Stimulated activated CD8-positive, alpha-beta memory T cell treated with anti-CD3 and anti-CD28 coated beads, Interleukin-4, amount 100 ng/mL, for 4 hours (primary cell): ENCODE measurements at regions not wholly inside any gene's neighbourhood (a gene's known extent, or its start where the extent isn't known, plus 50 kb on each side); places are given as distances from the start of the nearest gene placed in this dataset.
"Not testable (repeated sequence)": the region's sequence is repeated elsewhere in the genome, so short reads cannot be mapped to it uniquely, and the experiment has no call there.

Experiments
- DNase-seq, 2 donors: peaks; one replicate each; pipeline ENCODE4 v3.0.0-alpha.2; 2020; ENCODE audit warnings: low read depth in 2 of 2, low spot score in 1 of 2

- DNase-seq, result no peak
Observed at GRCh38 chr5:168097876-168098653, 193.4 kb upstream of the WWC1 start.

GRCh38 chr5:168101352-168101751 lies 190.1 kb upstream of the WWC1 start:
- DNase-seq, result no peak

GRCh38 chr5:168103018-168103417 lies 188.4 kb upstream of the WWC1 start:
- DNase-seq, result not testable (repeated sequence)

DNA sequence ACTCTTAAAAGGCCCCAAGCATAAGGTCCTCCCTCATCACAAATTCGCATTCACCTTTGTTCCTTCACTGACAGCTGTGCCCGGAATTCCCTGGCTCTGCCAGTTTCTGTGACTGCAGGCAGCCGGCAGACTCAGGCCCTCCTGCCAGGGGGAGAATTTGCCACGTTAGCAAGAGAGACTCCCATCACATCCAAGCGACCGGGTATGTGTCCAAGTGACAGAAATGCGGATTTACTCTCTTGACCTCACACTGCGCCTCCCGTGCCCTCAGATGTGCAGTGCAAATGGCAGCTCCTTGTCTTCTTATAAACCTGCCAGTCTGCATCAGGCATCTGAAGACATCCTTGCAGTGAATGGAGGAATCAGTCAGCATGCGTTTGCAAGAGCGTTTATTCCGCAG lies 187.1 kb upstream of the WWC1 start:
- no peak for DNase-seq

DNA sequence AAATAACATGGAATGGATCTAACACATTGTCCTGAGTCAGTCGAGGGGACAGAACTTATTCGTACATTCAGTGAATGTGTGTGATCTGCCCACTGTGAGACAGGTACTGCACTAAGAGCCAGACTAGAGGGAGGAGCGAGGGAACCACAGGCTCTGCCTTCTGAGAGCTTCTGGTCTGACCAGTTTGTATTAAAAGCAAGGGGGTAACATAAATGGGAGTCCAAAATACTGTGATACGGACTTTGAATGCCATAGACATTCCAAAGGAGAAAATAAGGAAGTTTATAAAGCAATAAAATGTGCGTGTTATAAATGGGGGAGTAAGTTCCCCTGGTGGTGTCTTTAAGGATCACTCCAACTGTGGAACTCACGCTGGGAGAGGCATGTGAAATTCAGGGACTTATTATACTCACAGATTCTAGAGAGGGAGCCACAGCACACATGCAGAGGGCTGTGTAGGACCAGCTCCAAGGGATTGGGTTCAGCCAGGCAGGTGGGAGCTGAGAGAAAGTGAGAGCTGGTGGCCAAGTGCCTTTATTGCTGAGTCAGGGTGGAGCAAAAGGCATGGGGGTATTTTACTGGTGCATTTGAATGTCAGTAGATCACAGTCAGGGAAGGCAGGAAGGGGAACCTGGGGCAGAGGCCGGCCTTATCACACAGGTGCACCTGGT lies 186.5 kb upstream of the WWC1 start:
- DNase-seq, result no peak

GRCh38 chr5:168106008-168106761 lies 185.3 kb upstream of the WWC1 start:
- DNase-seq, result no peak

DNA sequence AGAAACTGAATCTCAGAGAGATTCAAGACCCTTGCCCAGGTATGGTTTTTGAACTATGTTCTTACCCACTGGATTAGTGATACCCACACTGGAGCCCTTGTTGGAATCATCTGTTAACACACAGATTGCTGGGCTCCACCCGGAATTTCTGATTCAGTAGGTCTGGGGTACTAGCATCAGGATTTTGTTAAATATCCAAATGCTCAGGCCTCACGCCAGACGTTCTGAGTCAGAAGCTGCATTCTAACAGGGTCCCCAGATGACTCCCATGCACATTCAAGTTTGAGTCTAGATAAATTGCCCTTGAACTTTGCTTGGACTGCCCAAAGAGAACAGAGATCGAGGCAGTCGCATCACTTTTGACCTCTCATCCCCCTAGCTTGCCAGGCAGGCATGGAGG lies 182.0 kb upstream of the WWC1 start:
- no peak for DNase-seq

- DNase-seq, result no peak
Observed at GRCh38 chr5:168110384-168110783, 181.1 kb upstream of the WWC1 start.

DNA sequence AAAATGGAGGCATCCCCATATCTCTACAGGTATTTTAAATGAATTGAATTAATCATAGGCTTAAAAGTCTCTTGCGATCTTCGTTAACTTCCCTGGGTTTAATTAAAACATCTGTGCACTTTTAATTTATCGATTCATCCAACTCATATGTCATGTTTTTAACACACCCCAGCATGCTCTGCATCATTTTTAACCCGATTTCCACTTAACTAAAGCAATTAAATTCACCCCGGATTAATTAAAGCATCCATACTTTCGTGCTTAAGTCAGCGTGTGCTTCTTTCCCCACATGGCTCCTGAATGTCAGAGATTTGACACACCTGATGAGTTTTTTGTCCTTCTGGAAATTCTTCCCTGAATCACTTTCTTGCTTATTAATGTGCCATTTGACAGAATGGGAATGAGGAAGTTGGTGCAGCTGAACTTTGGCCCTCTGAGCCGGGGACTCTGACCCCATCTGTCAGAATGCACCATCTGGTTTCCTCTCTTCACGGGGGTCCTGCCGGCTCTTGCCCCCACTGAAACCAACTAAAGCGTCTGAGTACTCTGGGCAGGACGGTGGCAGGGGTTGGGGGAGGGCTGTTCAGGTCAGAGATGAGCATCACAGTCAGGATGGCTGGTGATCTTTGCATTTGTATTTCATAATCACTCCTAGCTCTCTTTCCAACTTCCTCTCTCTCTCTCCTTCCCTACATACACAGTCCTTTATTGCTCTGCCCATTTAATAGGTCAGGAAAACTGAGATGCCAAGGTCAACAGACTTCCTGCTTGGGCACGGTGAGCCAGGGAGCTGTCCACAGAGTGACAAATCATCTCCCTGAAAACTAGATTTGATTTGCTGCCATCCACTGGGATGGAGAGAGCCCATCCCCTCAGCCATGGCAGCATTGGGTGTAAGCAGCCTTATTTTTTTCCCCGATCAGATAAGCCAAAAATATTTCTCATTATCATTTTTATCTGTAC lies 180.3 kb upstream of the WWC1 start:
- no peak for DNase-seq

DNA sequence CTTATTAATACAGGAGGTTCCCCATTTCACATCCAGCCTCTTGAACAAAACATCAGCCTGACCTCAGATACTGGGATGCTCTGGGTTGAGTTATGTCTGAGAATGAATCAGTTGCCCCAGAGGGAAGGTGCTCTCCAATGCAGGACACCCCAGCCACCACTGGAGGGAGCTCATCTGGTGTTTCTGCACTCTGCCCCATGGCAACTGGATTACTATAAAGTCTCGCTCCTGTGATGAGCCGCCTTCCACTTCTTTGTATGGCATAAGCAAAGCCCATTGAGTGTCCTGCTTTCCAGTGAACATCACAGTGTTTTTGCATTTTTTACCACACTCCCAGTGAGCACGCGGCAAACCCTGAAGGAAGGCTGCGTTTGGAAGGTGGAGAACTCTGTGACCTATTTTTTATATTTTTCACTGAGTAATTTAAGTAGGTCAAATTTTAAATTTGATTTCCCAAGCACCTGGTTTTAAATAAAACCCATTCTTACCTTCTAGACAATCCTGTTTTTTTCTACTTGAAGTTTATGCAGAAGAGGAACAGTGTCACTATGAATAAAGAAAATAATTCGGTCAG lies 176.9 kb upstream of the WWC1 start:
- DNase-seq, result no peak

- DNase-seq, result no peak
Observed at GRCh38 chr5:168117469-168117868, 174.0 kb upstream of the WWC1 start.

- DNase-seq, result no peak
Observed at GRCh38 chr5:168118042-168118668, 173.3 kb upstream of the WWC1 start.

DNA sequence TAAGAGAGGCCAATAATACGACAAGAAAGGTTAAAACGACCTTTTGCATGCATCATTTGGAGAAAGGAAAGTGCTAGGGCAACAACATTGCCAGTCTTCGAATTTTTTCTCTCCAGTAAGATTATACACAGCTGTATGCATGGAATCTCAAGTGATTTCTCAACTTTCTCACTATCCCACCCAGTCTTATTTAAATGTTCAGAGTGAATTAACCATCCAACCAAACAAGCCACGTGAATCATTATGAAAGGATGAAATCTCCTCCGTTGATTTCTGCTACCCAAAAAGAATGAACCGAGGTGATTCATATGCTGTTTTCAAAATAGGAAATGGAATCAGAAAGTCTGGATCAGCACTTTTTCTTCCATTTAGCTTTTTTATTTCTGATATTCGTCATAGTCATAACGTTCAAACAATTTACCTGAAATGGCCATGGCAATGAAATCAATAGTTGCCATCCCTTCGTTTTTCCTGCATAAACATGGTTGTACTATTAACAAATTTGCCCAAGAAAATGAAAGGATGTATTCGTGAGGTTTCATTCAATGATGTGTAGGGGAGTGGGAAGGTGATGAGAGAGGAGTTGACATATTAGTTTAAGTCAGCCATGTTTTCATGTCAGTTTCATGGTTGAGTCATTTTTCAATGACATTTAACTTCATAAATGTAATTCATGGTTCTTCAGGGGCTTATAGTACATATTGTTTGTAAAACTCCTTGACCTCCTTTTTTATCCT lies 170.9 kb upstream of the WWC1 start:
- DNase-seq, result no peak

DNA sequence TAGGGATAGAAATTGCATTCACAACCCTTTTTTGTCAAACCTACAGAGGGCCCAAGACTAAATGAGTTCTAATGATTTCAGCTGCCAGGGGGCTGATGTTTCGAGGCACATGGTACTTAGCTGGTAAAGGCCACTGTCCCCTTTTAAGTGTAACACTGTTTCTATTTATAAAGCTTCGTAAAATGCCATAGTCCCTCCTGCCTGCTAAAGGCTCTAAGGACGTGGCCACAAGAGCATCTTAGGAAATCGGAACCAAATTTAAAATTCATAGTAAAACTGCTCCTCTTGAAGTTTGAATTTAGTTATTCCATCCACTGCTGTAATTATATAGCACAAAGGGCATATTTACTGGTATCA lies 170.3 kb upstream of the WWC1 start:
- DNase-seq, result no peak

DNA sequence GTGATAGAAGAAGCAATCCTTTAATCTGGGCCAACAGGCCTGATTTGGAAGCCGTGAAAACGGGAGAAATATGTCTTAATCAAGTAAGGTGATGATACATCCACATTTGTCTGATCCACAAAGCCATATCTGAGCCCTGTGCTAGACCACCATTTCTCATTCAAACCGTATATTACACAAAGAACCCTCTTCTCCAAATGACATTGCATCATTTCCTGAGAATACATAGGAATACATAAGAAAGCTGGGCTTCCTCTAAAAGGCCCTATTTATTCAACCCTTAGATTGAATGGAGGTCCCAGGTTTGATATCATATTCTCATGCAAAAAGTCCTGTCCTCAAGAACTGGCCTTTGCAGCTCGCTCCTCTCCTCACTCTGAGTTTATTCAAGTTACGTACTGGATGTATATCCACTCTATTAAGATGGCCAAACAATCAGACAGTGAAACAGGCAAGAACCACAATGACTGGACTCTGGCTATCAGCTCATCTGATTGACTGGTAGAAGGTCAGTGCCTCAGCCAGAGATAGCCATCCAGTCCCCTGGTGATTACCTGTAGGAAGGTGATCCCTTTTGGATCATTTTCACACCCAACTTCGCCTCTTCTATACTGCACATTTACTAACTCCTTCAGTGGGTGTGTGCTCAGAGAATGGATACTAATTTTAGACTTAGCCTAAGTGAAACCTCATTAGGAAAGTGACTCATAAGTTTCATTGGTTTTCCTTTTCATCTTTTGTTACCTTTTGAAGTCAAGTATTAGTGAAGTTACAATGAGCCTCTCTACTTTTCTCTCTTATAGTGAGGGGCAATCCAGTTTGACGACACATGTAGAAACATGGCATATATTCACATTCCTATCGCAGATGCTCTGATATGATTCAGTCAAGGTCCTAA lies 167.6 kb upstream of the WWC1 start:
- no peak for DNase-seq

GRCh38 chr5:168125445-168126199 lies 165.8 kb upstream of the WWC1 start:
- DNase-seq, result no peak

GRCh38 chr5:168126606-168127005 lies 164.8 kb upstream of the WWC1 start:
- DNase-seq, result no peak

- DNase-seq, result no peak
Observed at GRCh38 chr5:168128111-168128510, 163.3 kb upstream of the WWC1 start.
